K562 (cell line): ENCODE measurements at regions not wholly inside any gene's neighbourhood (a gene's known extent, or its start where the extent isn't known, plus 50 kb on each side); places are given as distances from the start of the nearest gene placed in this dataset.

Source experiments
- ATAC-seq: fragments of 200-7000 bp; cut with Tn5 transposase; 3 replicates; pipeline ENCODE4 v1.9.1; 2020; ENCODE audit warnings: moderate library complexity
- BruUV-seq: library from RNA; stranded (reverse); fragments of 400-500 nt; replicated peaks from 2 replicates; lab custom pipeline; 2021; lab: Mats Ljungman, UMichigan
- CTCF ChIA-PET: fragments of 300-600 bp; formaldehyde crosslinking; extraction: SDS; loops from one replicate; lab custom pipeline; 2021; ENCODE audit warnings: low intra/inter-chr PET ratio; lab: Yijun Ruan, JAX
- POLR2A ChIA-PET: fragments of 300-600, 350-650 bp; sonication (Branson Sonifier 250); formaldehyde crosslinking; extraction: SDS; loops from one replicate; lab custom pipeline; 2021; ENCODE audit warnings: antibody characterized with exemption, inconsistent platforms; lab: Yijun Ruan, JAX
- DNase-seq, 4 experiments: peaks; one replicate each; pipeline versions ENCODE4 v3.0.0 to v3.0.0-alpha.2; 2011 to 2018; ENCODE audit warnings: low spot score in 3 of 4, mixed read lengths in 3 of 4; ENCODE audit errors: extremely low read depth in 1 of 4
- FAIRE-seq: peaks from 2 replicates; lab custom pipeline; 2011; peaks lifted over from hg19 to GRCh38; lab: Jason Lieb, UNC
- H2AFZ ChIP-seq: 2 replicates; pipeline ENCODE4 v1.6.0; 2011; ENCODE audit warnings: low read depth, low read length, control low read depth, inconsistent platforms
- H3K27ac ChIP-seq: fragments of 200-600 bp; 3 replicates; pipeline ENCODE4 v1.8.0; 2011; ENCODE audit warnings: low read depth, mild to moderate bottlenecking, control low read depth, inconsistent platforms, low read length, moderate library complexity, mixed read lengths; ENCODE audit errors: extremely low read depth
- H3K27me3 ChIP-seq, 2 experiments: fragments of 300-600 bp in 1 of 2; 2 replicates in 1 of 2; 3 replicates in 1 of 2; pipeline versions ENCODE4 v1.6.0 to v1.8.0; 2011; ENCODE audit warnings: inconsistent platforms in 2 of 2, low read length in 2 of 2, mild to moderate bottlenecking in 1 of 2, mixed read lengths in 1 of 2, moderate library complexity in 1 of 2; ENCODE audit not compliant: control insufficient read depth in 2 of 2, insufficient read depth in 2 of 2
- H3K36me3 ChIP-seq: fragments of 300-600 bp; 3 replicates; pipeline ENCODE4 v1.8.0; 2011; ENCODE audit warnings: mild to moderate bottlenecking, low read length, inconsistent platforms; ENCODE audit not compliant: control insufficient read depth, insufficient read depth
- H3K4me1 ChIP-seq, 2 experiments: fragments of 200-600 bp in 1 of 2; replicated peaks in 1 of 2; 2 replicates in 1 of 2; 3 replicates in 1 of 2; pipeline versions ENCODE4 v1.5.1 to v1.8.0; 2011; ENCODE audit warnings: inconsistent platforms in 2 of 2, low read length in 2 of 2, mild to moderate bottlenecking in 1 of 2, mixed read lengths in 1 of 2, moderate library complexity in 1 of 2; ENCODE audit not compliant: control insufficient read depth in 2 of 2, insufficient read depth in 2 of 2
- H3K4me2 ChIP-seq: 2 replicates; pipeline ENCODE4 v1.6.1; 2011; ENCODE audit warnings: low read length, control low read depth, inconsistent platforms, mixed read lengths; ENCODE audit not compliant: insufficient read depth
- H3K4me3 ChIP-seq: fragments of 200-600 bp; sonication (generic), shearing (Covaris generic); 2 replicates; pipeline ENCODE4 v1.5.1; 2016; ENCODE audit warnings: control low read depth, inconsistent platforms
- H3K79me2 ChIP-seq: fragments of 200-600 bp; 3 replicates; pipeline ENCODE4 v1.8.0; 2011; ENCODE audit warnings: low read length, inconsistent platforms; ENCODE audit not compliant: control insufficient read depth, insufficient read depth
- H3K9ac ChIP-seq, 2 experiments: 2 replicates each; pipeline versions ENCODE4 v1.6.0 to v1.6.1; 2011; ENCODE audit warnings: low read depth in 2 of 2, low read length in 2 of 2, control low read depth in 1 of 2, inconsistent platforms in 1 of 2, mild to moderate bottlenecking in 1 of 2, mixed read lengths in 1 of 2; ENCODE audit not compliant: insufficient read depth in 1 of 2
- H3K9me1 ChIP-seq: one replicate; pipeline ENCODE4 v1.6.0; 2011; ENCODE audit warnings: inconsistent platforms, mild to moderate bottlenecking, low read length, moderate library complexity; ENCODE audit not compliant: control insufficient read depth, insufficient read depth
- H3K9me3 ChIP-seq: replicated peaks from 2 replicates; pipeline ENCODE4 v1.5.1; 2011; ENCODE audit warnings: low read depth, low read length, inconsistent platforms; ENCODE audit not compliant: control insufficient read depth, insufficient read depth
- H4K20me1 ChIP-seq: replicated peaks from 2 replicates; pipeline ENCODE4 v1.6.1; 2011; ENCODE audit warnings: low read length, inconsistent platforms, mixed read lengths; ENCODE audit not compliant: control insufficient read depth, insufficient read depth
- BCL6 ChIP-seq: fragments of 250-450 bp; sonication (Bioruptor Pico); IDR thresholded peaks from 2 replicates; pipeline ENCODE4 v1.4.0; 2020
- EP300 ChIP-seq: IDR thresholded peaks from 2 replicates; pipeline ENCODE4 v1.6.1; 2012; ENCODE audit warnings: low read length, improper control_type of control experiment
- ESRRA ChIP-seq: fragments of 450-650 bp; IDR thresholded peaks from 2 replicates; pipeline ENCODE4 v1.6.1; 2014; ENCODE audit warnings: low read depth, mild to moderate bottlenecking, moderate library complexity, borderline replicate concordance
- FUS ChIP-seq: fragments of 200-400 bp; formaldehyde crosslinking; optimal IDR thresholded peaks from 2 replicates; pipeline ENCODE3; 2017; ENCODE audit warnings: low read depth, low read length
- GMEB1 ChIP-seq: fragments of 250-450 bp; sonication (Bioruptor Pico); IDR thresholded peaks from 2 replicates; pipeline ENCODE4 v1.4.0; 2020; ENCODE audit warnings: mild to moderate bottlenecking
- KAT8 ChIP-seq: fragments of 450-650 bp; IDR thresholded peaks from 2 replicates; pipeline ENCODE4 v1.6.1; 2016; ENCODE audit warnings: low read depth, mild to moderate bottlenecking
- NCOA2 ChIP-seq, 2 experiments: fragments of 450-650 bp; IDR thresholded peaks; 2 replicates each; pipeline ENCODE4 v1.6.1; 2018; ENCODE audit warnings: mild to moderate bottlenecking in 2 of 2, moderate library complexity in 1 of 2; ENCODE audit not compliant: partially characterized antibody in 2 of 2
- PRPF4 ChIP-seq: fragments of 200-400 bp; formaldehyde crosslinking; IDR thresholded peaks from one replicate; pipeline ENCODE4 v1.6.1; 2017; ENCODE audit warnings: low read length, low read depth, mild to moderate bottlenecking; ENCODE audit not compliant: insufficient read depth, poor library complexity, severe bottlenecking
- RBFOX2 ChIP-seq: fragments of 200-400 bp; formaldehyde crosslinking; IDR thresholded peaks from 2 replicates; pipeline ENCODE4 v1.6.1; 2017; ENCODE audit warnings: low read depth, mild to moderate bottlenecking, low read length, moderate library complexity
- SIN3A ChIP-seq, 2 experiments: fragments of 150-350 bp in 1 of 2; IDR thresholded peaks; 2 replicates each; pipeline ENCODE4 v1.6.1; 2011 to 2016; ENCODE audit warnings: borderline replicate concordance in 2 of 2, low read depth in 2 of 2, low read length in 2 of 2, mild to moderate bottlenecking in 2 of 2, moderate library complexity in 2 of 2; ENCODE audit not compliant: control insufficient read depth in 1 of 2
- SOX6 ChIP-seq: fragments of 450-650 bp; IDR thresholded peaks from 2 replicates; pipeline ENCODE4 v1.6.1; 2014; ENCODE audit warnings: mild to moderate bottlenecking
- TAF15 ChIP-seq: fragments of 200-400 bp; formaldehyde crosslinking; IDR thresholded peaks from 2 replicates; pipeline ENCODE4 v1.6.1; 2017; ENCODE audit warnings: mild to moderate bottlenecking, low read depth, low read length, moderate library complexity
- TCFL5 ChIP-seq: fragments of 250-450 bp; sonication (Bioruptor Pico); conservative IDR thresholded peaks from 2 replicates; pipeline ENCODE4 v1.6.1; 2021; ENCODE audit warnings: mild to moderate bottlenecking, moderate library complexity, matching md5 sums
- THRA ChIP-seq: fragments of 450-650 bp; IDR thresholded peaks from 2 replicates; pipeline ENCODE4 v1.6.1; 2017; ENCODE audit warnings: mild to moderate bottlenecking, moderate library complexity
- TRIM25 ChIP-seq: fragments of 450-650 bp; IDR thresholded peaks from 2 replicates; pipeline ENCODE4 v1.7.0; 2016; ENCODE audit warnings: borderline replicate concordance
- ZBED1 ChIP-seq: IDR thresholded peaks from 2 replicates; pipeline ENCODE4 v1.6.1; 2014
- ZKSCAN1 ChIP-seq: fragments of 150-350 bp; IDR thresholded peaks from 2 replicates; pipeline ENCODE4 v1.6.1; 2016; ENCODE audit warnings: low read depth, low read length
- ZNF224 ChIP-seq: sonication (generic); formaldehyde crosslinking; IDR thresholded peaks from 2 replicates; pipeline ENCODE4 v1.8.0; 2022; ENCODE audit warnings: mild to moderate bottlenecking, missing genetic modification reagents
- ZNF445 ChIP-seq: fragments of 250-450 bp; sonication (Bioruptor Pico); IDR thresholded peaks from 2 replicates; pipeline ENCODE4 v1.4.0; 2020; ENCODE audit warnings: low read depth, mild to moderate bottlenecking, moderate library complexity
- WGBS: fragments of 100-300 bp; shearing (Covaris generic); methylation state at CpG from one replicate; pipeline ENCODE4 v1.1.6; 2016; ENCODE audit warnings: low coverage, mixed read lengths; ENCODE audit not compliant: insufficient coverage; ENCODE audit errors: missing lambda C conversion rate; 5-methylcytosine and 5-hydroxymethylcytosine counted together
- in situ Hi-C: fragments of 300-500 bp; cut with MboI; formaldehyde crosslinking; loops from 4 replicates; pipeline ENCODE4 v1.15.0; 2018; ENCODE audit warnings: inconsistent platforms, mixed read lengths
- intact Hi-C: fragments of 100-400 bp; cut with micrococcal nuclease; formaldehyde crosslinking; loops from 2 replicates; pipeline ENCODE4 v1.14.2; 2022

- Histone ChIP-seq H3K9me1 (no peaks in the 10 kb centered on the region), H3K27ac (no peak overlapping the region), H3K4me3 (no peak overlapping the region), H3K79me2 (no peaks in the 10 kb centered on the region), H3K4me2 (no peak overlapping the region), H3K9me3 (no peaks in the 10 kb centered on the region), H4K20me1 (no peaks in the 10 kb centered on the region), H2AFZ (no peak overlapping the region), H3K36me3 (no peaks in the 10 kb centered on the region), H3K27me3 (peaks cover 2 to 7% of the 10 kb centered on the region in 2 experiments; a peak in 1 of 5 replicates), H3K4me1 (no peaks in the 10 kb centered on the region), H3K9ac (no peak overlapping the region)
- intact Hi-C loops = no loop called here
- in situ Hi-C loops = no loop called here
- CTCF ChIA-PET = no interaction called here
- POLR2A ChIA-PET = no interaction called here
- FAIRE-seq (no peak), ATAC-seq (no peak), DNase-seq (no peak)
- WGBS = 3% methylated on average over 4 of the region's 4 CpGs
- TF ChIP-seq ZNF445 = no peak
- no peak for TF ChIP-seq BCL6 (CRISPR knock-in tag)
- TF ChIP-seq GMEB1 = no peak
- no peak for TF ChIP-seq THRA
- TF ChIP-seq TAF15 = no peak
- TF ChIP-seq SIN3A (IDR thresholded peaks at IDR 0.05; ENCODE audit: borderline replicate concordance in 2 of 2, control insufficient read depth in 1 of 2, low read depth in 2 of 2, low read length in 2 of 2) = no peak
- TF ChIP-seq EP300 = no peak
- TF ChIP-seq ESRRA = no peak
- TF ChIP-seq NCOA2 (IDR thresholded peaks at IDR 0.05; ENCODE audit: partially characterized antibody in 2 of 2) = no peak
- TF ChIP-seq TRIM25 = no peak
- TF ChIP-seq KAT8 = no peak
- no peak for TF ChIP-seq SOX6
- TF ChIP-seq ZKSCAN1 = no peak
- TF ChIP-seq ZNF224 (CRISPR knock-in tag) = no peak
- TF ChIP-seq ZBED1 = no peak
- TF ChIP-seq TCFL5 (CRISPR knock-in tag) = no peak
- TF ChIP-seq FUS = no peak
- TF ChIP-seq PRPF4 = no peak
- no peak for TF ChIP-seq RBFOX2
- BruUV-seq = no TSS peak
These were observed 384.0 kb downstream of the SOX9 start for GRCh38 chr17:72504783-72505182.
